HG03045 (cell line): ENCODE measurements at regions not wholly inside any gene's neighbourhood (a gene's known extent, or its start where the extent isn't known, plus 50 kb on each side); places are given as distances from the start of the nearest gene placed in this dataset.
"Not testable (repeated sequence)": the region's sequence is repeated elsewhere in the genome, so short reads cannot be mapped to it uniquely, and the experiment has no call there.

ENCODE experiments used
- ATAC-seq: cut with Tn5 transposase; IDR thresholded peaks from one replicate; pipeline ENCODE4 v1.9.1; 2021; ENCODE audit warnings: mild to moderate bottlenecking, moderate library complexity; ENCODE audit not compliant: unreplicated experiment

DNA sequence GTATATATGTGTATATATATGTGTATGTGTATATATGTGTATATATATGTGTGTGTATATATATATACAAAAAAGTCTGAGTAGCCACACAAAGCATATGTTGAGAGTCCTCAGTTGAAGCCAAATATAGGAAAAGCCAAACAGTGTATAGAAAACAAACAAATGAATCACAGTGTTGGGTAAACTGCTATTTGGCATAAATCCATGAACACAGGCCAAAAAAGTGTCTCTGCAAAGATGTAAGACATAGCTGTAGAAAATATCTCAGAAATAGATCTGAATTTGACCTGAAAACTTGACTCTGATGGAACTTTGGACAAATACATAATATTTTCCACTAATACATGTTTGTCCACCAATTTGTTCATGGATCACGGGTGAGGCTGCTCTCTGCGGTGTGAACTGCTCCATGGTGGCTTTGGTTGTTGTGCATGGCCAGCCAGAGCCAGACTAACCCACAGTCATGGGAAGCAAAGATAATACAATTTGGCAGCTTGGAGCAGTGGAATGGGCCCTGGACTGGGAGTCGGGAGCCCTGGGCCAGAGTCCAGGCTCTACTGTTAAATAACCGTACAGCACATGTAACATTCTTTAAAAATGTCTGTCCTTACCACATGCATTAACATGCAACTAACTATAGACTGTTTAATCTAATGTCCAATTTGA is 76.9 kb upstream of the EED start:
- ATAC-seq: no peak

DNA sequence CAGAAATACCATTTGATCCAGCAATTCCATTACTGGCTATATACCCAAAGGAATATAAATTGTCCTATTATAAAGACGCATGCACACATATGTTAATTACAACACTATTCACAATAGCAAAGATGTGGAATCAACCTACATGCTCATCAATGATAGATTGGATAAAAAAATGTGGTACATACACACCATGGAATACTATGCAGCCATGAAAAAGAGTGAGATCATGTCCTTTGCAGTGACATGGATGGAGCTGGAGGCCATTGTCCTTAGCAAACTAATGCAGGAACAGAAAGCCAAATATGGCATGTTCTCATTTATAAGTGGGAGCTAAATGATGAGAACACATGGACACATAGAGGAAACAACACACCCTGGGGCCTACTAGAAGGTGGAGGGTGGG is 78.3 kb upstream of the EED start:
- not testable (repeated sequence) for ATAC-seq

DNA sequence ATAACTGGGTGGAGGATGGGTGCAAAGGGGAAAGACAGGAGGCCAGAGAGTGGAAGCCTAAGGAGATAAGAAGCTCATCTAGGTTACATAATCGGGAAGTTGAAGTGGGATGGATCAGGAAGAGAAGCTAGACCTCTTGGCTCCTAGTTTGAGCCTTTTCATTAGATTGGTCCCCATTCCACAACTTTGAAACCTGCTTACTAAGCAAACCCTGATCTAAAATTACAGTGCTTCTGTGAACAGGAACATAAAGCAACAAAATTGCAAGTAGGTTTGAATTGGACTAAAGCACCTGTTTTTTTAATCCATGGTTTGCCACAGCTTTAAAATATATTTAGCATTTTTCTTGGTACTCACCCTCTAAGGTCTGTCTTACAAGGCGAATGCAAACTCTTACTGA is 80.4 kb upstream of the EED start:
- ATAC-seq: no peak

DNA sequence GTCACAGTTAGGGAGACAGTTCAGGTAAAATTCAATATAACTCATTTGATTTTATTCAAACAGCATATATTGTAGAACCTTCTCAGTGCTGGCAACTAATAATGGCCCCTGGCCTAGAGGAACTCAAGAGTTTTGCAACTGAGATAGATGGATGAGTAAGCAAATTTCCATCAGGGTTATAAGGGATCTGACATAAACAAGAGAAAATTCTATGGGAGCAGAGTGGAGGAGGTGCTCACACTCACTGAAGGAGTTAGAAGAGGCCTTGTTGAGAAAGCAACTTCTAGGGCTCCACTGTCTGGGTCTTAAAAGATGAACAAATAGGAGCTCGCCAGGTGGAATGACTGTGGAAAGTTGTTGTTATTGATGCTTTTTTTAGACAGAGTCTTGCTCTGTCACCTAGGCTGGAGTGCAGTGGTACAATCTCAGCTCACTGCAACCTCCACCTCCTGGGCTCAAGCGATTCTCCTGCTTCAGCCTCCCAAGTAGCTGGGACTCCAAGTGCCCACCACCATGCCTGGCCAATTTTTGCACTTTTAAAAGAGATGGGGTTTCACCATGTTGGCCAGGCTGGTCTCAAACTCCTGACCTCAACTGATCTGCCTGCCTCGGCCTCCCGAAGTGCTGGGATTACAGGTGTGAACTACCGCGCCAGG is 81.2 kb upstream of the EED start:
- not testable (repeated sequence) for ATAC-seq

DNA sequence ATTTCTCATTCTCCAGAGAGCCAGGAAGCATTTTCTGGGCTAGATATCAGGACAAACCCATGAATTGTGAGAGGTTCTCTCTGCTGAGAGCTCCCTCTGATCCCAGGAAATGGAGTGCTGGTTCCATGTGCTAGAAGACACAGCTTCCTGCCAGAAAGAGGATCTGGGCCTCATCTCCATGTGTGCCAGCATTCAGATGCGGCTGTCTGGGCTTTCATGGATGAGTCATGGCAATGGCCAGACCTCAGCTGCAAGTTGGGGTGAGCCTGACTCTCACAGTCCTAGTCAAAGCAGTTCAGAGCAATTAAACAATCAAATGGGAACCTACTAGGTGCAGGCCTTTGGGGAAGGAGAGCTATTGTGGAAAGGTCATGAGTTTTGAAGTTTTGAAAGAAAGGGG is 82.3 kb upstream of the EED start:
- ATAC-seq: no peak

DNA sequence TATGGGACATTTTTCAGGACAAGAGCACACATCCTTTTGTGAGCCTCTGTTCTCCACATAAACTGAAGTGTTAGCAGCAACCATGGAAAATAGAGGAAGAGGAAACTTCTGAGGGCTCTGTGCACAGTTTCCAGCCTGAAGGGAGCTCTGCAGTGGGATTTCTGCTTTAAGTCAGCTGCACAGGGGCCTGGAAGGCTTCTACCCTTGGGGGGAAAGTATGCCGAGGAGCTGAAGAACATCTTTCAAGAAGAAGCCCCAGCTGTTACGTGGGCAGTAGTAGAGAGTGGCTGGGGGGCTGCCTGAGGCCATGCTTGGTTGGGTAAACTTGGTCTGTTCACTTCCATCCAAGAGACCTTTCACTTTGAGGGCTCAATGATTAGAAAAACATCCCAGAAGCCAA is 82.7 kb upstream of the EED start:
- no peak for ATAC-seq

DNA sequence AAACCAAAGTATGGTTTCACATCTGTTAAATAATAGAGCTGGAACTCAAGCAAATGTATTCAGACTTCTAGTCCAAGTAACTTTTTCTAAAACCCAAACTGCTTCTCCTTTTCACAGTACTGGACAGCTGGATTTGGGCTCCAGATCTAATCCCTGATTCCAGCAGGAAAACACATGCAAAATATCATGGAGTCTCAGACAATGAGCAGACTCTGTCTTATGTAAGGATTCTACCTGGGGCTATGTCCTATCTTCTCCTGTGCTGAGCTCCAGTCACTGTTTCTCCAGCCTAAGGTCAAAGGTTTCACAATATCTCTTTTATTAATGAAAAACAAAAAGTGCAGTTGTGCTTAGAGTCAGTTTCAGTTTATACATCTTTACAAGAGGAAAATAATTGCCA is 83.2 kb upstream of the EED start:
- no peak for ATAC-seq

DNA sequence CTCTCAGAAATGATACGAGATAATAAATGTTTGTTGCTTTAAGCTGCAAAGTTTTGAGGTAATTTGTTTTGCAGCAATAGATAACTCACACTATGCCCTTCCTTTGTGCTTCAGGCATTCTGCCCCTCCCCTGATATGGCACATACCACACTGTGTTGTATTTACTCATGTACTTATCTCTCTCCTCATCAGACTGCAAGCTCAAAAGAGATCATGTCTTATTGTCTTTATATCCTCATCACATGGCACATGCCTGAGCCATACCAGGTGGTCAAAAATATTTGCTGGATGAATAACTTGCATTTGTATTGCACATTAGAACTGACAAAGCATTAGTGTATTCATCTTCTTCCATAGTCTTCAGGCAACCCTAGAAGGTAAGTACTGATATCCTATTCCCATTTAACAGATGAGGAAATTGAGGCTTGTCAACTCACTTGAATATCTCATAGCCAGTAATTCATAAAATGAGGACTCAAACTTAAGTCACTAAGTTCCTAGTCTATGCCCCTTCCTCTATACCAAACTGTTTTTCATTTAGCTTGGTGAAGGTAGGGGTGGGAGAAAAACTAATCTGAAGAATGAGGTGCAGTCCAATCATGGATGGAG is 83.9 kb upstream of the EED start:
- no peak for ATAC-seq

DNA sequence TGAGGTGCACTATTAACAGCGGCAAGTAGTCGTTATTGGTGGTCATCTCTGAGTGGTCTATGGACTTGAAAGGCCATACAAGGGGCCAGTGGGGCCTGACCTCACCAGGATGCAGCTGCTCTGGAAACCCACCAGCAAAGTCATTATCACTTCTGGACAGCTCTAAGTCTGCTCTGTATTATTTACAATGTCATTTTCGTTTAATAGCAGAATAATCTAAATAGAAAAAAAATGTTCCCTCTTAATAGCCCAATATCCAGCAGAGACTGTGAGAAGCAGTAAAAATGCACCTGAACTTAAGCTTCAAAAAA is 85.0 kb upstream of the EED start:
- ATAC-seq: no peak

DNA sequence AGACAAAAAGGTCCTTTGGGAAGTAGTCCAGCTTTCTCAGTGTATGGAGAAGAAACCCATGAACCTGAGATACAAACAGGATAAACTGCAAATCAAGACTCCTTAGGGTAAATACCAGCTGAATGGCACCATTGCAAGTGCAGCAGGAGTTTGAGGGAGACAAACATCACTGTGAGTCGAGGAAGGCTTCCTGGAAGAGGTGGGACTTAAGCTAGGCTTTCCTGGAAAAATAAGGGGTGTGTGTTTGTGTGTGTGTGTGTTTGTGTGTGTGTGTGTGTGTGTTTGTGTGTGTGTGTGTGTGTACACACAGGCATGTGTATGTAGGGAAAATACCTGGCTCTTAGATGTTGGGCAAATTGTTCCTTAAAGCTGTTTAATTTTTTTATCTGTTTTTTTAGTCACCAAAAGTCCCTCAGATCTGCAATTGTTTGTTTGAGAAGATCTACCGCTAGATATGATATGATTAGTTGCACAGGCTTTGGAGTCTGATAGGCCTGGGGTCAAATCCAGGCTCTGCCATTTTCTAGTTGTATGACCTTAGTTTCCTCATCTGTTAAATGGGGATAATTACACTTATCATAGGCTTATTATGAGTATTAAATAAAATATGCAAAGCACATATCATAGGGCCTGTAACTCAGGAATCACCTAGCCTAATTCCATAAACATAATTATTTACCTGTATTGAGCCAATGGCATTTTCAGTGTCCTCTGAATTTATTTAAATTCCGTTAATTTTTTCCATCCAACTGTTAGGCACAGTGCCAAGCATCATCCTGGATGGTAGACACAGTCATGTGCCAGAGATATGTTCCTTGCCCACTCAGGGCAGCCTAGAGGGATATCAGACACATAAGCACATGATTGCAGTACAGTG is 85.6 kb upstream of the EED start:
- ATAC-seq: no peak

DNA sequence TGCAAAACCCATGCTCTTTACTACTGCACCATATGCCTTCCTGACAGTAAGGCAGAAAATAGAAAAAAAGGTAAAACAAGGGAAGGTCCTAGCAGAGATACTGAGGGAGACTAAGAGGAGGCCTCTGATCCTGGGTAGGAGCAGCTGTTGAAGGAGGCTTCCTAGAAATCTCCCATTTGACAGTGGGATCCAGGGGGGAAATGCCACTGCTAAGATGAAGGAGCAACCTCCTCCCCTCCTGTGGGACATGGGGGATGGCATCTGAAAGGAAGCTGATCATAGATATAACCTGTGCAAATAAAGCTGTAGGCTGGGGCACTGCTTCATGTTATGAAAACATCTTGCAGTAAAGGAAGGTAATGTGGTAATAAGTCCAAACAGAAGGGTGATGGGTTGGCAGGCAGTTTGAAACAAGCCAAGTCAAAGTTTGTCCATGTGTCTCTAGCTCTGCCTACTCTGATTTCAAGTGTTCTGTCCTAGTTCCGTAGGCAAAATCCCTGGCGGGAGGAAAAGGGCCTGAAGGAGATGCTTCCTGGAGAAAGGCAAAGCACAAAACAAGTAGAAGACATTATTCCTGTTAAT is 86.7 kb upstream of the EED start:
- no peak for ATAC-seq

DNA sequence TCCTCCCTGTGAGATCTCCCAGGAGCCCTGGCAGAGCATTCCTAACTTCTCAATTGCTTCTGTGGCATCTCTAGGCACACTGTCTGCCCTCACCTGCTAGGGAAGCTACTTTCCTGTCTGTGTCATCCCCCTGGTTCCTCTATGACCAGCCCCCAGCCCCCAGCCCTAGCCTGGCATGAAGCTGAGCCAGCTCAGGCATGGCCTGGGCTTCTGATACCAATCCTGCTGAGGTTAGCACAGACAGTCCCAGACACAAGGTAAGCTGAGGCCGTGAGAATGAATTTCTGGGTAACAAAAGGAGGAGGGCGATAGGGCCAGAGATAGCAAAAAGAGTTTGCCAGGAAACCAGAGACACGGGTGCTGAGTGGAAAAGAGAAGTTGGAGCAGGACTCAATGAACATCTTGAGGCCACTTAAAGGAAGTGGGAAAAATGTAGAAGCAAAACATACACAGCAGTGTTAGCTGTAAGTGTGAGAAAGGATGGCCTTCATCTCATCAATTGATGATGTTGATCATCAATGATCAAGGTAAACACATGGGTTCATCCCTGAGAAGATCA is 87.6 kb upstream of the PICALM start:
- no peak for ATAC-seq

DNA sequence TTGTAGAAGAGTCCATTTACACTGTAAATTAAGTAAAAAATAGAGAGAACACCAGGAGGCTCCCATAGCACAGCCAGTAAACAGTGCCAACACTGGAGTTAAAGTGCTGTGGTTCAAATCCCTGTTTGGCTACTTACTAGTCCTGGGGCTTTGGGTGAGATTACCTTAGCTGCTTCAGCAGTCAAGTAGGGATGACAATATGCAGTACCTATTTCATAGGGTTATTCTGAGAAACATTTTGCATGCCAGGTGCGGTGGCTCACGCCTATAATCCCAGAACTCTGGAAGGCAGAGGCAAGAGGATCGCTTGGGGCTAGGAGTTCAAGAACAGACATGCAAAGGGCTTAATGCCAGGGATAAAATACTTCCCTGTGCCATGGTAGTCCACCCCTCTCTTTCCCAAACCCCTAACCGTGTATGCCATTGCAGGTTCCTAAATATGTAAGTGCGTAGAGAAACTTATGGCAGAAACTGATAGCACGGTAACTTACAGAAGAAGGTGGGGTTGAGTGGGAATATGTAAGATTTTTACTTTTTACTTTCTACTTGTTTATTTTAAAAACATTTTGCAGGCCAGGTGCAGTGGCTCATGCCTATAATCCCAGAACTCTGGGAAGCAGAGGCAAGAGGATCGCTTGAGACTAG is 86.4 kb upstream of the PICALM start:
- ATAC-seq: no peak

DNA sequence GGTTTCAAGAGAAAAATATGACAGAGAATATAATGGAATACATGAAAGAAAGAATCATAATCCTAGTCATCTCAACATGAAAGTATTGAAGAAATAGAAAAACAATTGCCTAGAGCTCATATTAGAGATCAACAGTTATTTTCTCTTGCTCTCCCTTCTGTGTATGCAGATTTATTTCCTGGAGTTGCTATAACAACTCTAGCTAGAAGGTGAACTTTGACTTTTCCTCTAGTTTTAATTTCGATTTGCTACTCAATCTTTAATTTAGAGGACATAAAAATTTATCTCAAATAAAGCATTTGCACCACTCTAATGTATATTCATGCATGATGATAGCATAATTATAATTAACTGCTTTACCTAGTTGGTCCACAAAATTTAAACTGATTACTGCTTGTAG is 84.6 kb upstream of the PICALM start:
- no peak for ATAC-seq

DNA sequence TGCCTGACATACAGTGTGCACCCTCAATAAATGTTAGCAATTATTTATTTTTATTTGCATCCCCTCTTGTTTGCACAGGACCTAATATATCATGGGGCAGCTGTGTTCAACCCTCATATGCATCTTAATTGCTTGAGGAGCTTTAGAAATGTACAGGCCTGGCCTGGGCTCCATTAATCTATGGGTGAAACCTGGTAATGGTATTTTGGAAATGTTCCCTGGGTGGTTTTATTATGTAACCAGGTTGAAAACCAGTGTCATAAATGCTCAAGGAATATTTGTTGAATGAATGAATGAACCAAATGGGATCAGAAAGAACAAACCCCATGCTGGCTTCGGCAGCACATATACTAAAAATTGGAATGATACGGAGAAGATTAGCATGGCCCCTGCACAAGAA is 84.0 kb upstream of the PICALM start:
- no peak for ATAC-seq

DNA sequence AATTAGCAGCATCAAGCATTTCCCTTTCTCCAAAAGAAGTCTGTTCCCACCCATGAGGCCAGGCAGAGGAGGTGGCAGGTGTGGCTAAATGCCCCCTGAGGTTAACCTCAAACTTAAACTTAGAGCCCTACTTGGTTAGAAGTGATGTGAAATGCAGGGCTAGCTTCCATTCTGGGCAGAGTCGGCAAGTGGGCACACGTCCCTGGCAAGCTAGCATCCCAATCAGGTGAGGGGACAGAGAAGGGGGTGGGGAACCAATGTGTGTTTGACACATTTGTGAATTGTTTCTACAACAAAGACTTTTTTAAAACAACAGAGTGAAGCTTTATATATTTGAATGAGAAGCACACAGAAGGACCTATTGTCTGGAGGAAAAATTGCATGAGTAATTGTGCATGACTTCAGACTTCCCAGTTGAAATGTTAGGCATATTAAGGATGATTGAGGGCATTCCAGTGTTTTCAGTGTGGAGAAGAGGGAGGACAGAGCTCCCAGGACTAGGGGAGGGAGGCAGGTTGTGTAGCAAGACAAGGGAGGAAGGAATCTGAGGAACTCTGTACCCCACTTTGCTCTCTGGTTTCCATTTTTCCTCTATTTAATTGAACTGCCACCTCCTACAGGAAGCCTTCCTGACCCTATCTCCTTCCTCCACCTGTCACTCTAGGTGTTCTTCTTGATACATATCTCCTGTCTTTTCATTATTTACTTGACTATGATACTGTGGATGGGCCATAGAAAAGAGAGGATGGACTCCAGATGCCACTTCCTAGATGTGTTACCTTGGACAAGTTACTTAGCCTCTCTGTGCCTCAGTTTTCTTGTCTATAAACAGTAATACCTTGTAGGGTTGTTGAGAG is 83.3 kb upstream of the PICALM start:
- no peak for ATAC-seq

DNA sequence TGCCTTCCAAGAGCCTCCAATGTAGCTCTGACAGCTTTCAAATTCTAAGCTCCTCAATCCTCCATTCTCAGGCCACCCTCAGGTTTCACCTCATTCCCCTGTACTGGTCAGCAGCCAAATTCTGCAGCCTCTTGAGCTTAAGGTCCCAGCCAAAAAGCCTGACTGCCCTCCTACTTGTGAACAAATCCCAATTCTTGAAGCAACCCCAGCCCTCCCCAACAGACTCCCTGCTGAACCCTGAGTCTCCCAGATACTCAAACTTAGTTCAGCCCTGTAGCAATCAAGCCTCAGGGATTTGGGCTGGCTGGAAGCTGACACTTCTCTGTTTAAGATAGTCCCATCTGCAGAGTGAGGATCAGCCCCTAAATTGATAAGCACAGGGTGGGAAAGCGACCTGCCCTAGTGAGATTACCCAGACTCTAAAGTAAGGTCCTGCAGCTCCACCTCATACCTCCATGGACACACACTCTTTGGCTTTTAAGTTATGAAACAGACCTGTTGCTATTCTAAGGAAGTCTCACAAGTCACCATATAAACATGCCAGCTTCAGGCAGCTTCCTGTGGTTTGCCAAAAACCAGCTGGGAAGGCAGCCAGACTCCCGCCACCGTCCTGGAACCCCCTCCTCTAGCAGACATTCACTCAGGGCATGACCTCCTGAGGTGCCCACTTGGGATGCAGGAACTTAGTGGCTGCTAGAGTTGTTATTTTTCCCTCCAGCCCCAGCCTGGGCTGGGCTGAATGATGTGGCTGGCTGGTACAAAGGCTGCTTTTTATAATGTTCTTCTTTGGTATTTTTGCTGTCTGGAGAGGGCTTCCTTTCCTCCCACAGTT is 82.5 kb upstream of the PICALM start:
- no peak for ATAC-seq

DNA sequence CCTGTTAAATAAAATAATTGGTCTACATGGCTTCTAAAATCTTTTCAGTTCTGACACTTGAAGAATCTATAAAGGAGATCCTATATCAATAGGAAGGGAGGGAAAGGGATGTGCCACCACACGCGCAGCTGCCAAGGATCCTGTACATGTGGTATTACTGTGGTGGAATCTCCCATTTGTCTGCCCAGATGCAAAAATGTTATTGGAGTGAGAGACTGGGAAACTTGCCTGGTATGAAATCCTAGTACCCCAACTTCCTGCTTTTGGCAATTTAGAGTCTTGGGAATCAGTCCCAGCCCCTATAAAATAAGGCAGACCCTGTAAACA is 81.9 kb upstream of the PICALM start:
- ATAC-seq: no peak

DNA sequence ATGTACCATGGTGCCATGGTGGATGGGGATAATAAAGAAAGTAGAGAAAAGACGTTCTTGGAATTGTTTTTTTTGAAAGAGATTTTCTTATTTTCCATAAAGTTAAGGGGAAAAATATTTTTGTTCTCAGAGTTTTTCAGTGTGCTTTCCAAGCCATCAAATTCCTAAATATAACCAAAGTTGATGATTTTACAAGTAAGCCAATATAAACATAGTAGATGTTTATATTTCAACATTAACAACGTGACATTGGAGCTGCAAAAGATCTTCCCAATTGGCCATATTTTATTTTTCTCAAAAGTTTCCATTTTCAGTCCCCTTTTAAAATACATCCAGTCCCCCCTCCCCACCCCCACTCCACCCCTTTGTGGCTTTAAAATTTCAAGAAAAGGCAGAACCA is 80.9 kb upstream of the PICALM start:
- no peak for ATAC-seq
